Epithelial cell of prostate (primary cell): ENCODE measurements at regions not wholly inside any gene's neighbourhood (a gene's known extent, or its start where the extent isn't known, plus 50 kb on each side); places are given as distances from the start of the nearest gene placed in this dataset.

ENCODE experiments used
- DNase-seq: peaks from one replicate; pipeline ENCODE4 v3.0.0-alpha.2; 2011; ENCODE audit warnings: low read depth, low spot score
- H3K27ac ChIP-seq: fragments of 450-650 bp; 2 replicates; pipeline ENCODE4 v1.5.1; 2017; ENCODE audit warnings: mild to moderate bottlenecking

DNA sequence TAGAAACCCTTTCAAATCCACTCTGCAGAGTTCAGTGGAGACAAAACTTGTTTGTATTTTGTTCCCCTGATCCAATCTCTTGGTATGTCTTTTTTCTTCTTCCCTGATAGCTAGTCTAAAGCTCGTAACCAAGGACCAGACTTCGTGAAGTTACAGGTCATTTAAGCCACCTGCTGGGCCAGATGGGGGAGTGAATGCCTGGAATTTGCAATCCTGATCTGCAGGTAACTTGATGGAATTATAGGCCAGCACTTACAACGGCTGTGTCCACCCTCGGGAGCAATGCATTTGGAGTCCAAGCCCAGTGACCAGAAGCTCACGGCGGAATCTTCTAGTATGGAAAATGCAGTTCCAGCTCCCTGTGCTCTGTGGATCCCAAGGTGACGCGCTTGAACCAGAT, 566.9 kb downstream of the TCERG1L start:
- no peak for DNase-seq
- no peak overlapping the region for H3K27ac ChIP-seq

DNA sequence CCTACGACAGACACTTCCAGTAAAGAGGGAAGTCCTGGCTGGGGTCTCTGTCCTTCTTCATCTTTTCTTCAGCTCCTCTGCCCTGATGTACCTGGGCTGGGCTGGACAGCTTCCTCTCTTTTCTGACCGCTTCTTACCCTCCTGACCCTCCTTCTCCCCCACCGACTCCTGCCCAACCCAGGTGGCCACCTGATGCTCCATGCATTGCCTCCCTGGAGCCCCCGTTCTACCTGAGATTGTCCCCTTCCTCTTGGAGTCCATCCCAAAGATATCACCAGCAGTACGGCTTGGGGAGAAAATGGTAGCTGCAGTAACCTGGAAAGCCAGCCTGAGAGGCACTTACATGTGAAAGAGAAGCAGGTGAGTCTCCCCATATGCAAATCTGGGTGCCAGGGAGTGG, 566.3 kb downstream of the TCERG1L start:
- no peak overlapping the region for H3K27ac ChIP-seq
- no peak for DNase-seq

DNA sequence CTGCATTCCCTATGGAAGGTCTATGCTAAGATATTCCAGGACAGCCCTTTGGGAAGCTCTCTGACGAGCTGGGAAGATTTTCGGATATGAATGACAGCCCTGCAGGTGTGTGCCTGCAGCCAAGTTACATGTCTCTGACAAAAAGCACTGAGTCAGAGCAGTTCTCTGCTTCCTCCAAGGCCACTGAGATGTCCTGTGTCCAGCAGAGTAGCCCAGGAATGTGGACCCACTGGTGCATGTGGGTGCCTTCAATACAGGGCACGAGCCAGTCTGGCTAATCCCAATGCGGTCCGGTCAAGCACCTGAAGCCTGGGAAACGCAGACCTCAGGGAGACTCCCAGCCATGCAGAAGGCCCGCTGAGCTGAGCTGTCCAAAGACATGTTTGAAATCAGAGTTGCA, 565.7 kb downstream of the TCERG1L start:
- DNase-seq, result no peak
- no peak overlapping the region for H3K27ac ChIP-seq

DNA sequence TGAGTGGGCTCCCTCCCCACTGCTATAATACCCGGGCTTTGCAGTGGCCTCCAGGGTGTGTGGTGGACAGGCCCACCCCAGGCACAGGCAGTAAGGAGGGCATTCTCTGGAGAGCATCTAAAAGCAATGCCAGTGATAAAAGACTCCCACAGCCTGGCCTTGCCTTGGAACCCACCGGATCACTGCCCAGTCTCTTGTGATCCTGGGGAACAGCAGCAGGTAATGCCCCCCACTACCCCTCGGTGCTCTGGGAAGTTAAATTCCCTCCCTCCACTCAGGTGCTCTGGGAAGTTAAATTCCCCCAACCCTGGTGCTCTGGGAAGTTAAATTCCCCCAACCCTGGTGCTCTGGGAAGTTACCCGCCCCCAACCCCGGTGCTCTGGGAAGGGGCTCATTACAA, 565.2 kb downstream of the TCERG1L start:
- no peak overlapping the region for H3K27ac ChIP-seq
- no peak for DNase-seq

DNA sequence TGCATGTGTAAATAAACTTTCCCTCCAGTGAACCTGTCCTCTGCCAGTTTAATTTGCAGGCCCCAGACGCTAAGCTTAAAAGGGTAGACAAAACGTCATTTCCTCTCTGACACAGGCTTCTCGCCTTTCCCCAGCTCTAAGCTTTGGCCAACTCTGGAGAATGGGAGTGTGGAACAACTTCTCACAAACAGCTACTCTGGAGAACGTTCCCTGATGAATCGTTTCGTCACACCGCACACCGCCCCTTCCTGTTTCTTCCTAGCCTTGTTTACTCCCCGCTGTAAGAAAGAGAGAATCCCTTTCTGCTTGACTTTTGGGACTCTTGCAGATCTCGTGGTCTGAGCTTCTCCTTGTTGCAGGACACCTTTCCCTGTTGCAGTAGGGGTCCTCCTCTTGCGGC, 564.2 kb downstream of the TCERG1L start:
- no peak overlapping the region for H3K27ac ChIP-seq
- DNase-seq, result no peak

DNA sequence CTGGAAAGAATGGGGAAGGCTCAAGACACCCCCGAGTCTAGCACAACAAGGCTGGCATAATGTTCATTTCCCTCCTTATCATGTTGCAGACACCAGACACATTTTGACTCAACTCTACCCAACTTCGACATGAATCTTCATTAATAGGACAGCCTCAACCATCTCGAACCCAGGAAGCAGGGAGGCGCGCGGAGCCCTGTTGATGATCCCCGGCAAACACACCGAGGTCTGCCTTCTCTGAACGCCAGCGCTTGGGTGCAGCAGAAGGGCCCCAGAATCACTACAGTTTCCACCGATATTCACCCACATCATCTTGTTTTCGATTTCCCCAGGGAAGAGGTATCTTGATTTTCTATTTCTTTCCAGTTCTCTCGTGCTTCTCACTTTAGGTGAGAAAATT, 563.6 kb downstream of the TCERG1L start:
- DNase-seq, result no peak
- H3K27ac ChIP-seq, result no peak overlapping the region

DNA sequence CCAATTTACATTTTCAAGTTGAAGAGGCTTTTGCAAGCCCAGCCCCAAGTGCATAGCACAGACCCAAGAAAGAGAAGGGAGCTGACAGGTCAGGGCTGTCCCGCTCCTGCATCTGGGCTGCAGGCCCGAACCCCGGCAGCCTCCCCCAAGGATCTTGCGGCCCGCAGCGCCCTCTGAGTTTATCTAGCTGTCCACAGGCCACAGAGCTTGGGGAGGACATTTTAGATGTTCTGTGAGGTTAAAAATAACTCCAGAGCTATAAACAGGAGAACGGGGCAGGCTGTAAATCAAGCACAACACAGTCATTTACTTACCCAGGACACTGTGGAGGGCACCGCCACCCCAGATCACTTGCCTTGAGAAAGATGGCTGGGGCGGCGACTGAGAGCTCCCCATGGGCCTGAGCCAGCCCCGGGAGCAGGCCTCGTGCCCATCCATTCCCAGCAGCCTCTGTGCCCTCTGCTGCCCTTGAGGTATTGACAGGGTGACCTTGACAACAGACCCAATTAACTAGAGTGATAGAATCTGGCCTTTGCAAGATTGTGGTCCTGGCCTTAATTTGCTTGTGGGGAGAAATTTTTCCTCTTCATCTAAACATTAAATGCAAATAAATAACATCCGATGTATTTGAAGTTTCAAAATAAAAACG, 563.0 kb downstream of the TCERG1L start:
- H3K27ac ChIP-seq, result no peak overlapping the region
- DNase-seq, result no peak

DNA sequence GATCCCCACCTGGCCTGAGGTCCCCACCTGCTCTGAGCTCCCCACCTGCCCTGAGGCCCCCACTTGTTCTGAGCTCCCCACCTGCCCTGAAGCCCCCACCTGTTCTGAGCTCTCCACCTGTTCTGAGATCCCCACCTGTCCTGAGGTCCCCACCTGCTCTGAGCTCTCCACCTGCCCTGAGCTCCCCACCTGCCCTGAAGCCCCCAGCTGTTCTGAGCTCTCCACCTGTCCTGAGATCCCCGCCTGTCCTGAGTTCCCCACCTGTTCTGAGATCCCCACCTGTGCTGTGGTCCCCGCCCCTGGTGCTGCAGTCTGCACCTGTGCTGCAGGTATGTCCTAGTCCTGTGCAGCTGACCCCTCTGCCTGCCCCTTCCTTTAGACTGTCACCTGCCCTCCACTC, 561.6 kb downstream of the TCERG1L start:
- H3K27ac ChIP-seq, result no peak overlapping the region
- DNase-seq, result no peak

DNA sequence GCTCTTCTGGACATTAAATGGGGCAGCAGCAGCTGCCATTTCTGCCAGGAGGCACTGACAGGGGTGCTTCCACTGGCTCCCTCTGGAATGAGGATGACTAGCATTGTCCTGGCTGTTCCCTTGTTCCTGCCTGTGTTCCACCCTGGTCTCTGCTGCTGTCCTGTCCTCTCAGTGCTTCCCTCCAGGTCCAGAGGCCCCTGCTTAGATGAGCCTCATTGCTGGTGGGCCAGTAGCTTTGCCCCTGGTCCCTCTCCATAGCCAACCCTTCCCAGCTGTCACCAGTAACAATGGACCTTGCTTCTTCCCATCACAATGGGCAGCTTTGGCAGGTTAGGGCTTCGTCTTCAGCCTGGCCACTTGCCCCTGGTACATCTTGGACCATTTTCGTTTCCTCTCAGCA, 561.1 kb downstream of the TCERG1L start:
- DNase-seq, result no peak

DNA sequence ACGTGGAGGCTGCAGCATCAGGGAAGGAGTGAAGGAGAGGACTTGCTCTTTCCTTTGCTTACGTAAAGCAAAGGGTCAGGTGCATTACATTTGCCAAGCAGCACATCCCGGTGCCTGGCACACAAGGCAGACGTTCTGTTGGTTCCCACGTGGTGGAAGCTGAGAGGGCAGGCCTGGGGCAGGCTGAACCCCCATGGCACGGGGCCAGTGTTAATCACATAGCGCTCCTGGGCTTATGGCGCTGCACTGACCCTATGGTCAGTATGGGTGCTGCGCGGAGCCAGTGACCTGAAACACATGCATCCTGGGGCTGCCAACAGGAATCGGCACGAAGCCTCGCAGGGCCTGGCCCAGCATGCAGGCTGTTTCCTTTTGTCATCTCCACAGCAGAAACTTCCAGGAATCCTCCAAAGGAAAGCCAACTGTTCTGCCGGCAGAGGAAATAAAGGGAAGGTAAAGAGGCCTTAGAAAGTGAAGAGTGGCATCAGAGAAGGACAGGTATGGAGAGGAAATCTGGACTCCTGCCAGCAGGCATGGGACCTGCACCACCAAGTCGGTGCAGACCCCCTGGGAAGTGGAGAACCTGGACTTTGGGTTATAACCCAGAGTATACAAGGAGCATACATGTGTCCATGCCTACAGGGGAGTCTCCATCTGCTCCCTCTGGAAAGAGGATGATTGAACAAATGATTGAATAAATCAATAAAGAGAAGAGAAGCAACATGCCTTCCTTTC, 560.2 kb downstream of the TCERG1L start:
- H3K27ac ChIP-seq, result no peak overlapping the region
- DNase-seq, result no peak

More for the DNA sequence above, 561.1 kb downstream of the TCERG1L start:
- no peak overlapping the region for H3K27ac ChIP-seq

DNA sequence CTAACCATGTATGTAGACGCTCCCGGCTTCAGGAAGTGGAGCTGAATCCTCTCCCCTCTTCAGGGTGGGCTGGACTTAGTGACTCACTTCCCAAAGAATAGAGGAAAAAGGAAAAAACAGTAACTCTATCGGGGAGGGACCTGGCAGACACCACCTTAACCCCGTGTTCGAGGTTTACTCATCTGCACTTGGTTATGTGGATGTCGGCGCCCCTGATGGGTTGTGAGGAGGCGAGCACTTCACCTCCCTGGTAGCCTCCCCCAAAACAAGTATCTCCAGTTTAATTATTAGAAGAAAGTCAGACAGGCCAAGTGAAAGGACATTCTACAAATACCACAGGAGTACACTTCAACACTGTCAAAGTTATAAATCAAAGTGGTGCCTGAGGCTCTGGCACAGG, 559.7 kb downstream of the TCERG1L start:
- DNase-seq, result no peak
- no peak overlapping the region for H3K27ac ChIP-seq

DNA sequence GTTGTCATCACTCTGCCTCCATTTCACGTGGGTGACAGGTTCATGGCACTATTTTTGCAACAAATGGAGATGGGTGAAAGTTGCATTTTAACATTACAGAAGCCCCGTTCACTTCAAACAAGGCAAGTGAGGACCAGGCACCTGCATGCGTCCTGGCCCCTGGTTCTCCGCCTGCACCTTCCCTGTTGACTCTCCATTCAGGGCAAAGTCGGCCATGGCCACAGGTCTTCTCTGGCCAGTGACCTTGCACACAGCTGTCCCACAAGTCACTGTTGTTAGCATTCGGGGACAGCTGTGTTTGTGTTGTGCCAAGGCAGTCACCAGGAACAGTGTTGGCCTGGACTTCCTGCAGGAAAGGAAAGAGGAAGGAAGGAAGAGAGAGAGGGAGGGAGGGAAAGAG, 554.9 kb downstream of the TCERG1L start:
- DNase-seq, result no peak
- H3K27ac ChIP-seq, result no peak overlapping the region

DNA sequence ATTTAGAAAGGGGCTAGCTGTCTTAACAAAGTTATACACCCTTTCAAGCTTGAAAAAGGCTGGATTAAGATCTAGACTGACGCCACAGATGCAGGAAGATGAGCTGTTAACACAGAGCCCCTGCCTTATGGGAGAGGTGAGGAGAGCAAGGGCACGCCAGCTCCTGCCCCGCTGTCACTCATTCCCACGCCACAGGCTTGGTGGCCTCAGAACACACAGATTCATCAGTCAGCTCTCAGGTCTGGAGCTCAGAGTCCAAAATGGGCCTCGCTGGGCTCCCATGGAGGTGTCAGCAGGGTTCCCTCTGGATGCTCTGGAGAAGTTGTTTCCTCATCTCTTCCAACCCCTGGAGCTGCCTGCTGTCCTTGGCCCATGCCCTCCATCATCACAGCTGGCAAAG, 554.2 kb downstream of the TCERG1L start:
- DNase-seq, result no peak
- no peak overlapping the region for H3K27ac ChIP-seq

DNA sequence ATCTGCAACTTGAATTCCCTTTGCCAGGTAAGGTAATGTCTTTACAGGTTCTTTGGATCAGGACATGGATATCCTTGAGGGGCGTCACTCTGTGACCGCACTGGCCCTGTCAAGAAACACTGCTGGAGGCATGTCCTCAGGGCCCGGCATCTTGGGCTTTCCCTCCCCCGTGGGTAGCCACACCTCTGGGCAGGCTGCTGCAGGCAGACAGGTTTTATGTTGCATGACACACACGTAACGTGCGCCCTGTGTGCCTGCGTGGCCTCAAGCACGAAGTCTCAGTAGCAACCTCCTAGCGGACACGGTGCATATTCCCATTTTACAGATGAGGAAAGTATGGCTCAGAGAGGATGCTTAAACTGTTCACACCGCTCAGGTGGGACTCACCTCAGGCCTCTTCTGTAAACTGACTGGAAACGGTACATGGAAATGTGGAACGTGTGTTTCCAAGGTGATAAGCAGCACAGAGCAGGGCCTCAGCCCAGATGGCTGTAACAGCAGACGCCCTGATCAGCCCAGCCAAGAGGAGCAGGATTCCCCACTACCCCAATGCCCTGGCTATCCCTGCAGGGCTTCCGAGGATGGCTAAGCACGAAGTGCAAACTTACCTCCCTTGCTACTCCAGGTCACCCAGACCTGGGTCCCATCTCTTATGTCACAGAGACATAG, 553.6 kb downstream of the TCERG1L start:
- no peak overlapping the region for H3K27ac ChIP-seq
- DNase-seq, result no peak

DNA sequence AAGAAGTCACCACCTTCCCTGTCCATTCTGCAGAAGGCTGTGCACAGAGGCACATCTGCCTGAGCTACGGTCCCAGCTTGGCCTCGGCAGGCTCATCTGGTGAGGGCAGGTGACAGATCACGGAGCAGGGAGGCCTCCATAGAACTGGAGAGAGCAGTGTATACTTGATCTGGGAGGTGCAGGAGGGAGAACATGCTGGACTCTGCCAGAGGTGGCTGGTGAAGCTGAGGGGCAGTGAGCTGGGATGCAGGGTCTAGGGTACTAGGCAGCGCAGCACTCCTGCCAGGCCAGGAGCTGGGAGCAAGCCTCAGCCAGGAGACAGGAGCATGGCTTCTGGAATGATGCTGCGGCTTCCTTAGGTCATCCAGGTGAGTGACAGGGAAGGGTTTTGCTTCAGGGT, 553.0 kb downstream of the TCERG1L start:
- no peak overlapping the region for H3K27ac ChIP-seq
- DNase-seq, result no peak

DNA sequence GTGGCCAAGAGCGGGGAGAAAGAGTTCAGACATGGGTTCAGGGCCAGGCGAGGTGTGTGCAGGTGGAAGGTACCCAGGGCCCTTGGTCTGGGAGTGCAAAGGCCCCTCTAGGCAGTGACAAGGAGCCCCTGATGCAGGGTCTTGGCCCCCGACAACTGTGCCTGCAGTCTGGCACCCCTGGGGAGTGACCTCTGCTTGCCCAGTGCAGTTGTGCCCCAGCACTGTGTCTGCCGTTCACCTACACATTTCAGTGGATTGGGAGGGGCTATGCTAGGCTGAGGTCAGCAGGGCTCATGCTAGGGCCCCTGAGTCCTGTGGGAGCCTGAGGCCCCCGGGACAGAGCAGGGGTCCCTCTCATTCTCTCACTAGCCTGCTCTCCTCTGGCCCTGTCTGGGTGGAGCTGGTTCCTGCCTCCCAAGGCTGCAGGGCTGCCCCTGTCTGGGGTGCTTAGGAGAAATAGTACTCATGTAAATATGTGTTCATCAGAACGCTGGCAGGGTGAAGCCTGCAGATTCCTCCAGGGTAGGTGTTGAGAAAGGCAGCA, 550.4 kb downstream of the TCERG1L start:
- DNase-seq, result no peak
- H3K27ac ChIP-seq, result no peak overlapping the region

DNA sequence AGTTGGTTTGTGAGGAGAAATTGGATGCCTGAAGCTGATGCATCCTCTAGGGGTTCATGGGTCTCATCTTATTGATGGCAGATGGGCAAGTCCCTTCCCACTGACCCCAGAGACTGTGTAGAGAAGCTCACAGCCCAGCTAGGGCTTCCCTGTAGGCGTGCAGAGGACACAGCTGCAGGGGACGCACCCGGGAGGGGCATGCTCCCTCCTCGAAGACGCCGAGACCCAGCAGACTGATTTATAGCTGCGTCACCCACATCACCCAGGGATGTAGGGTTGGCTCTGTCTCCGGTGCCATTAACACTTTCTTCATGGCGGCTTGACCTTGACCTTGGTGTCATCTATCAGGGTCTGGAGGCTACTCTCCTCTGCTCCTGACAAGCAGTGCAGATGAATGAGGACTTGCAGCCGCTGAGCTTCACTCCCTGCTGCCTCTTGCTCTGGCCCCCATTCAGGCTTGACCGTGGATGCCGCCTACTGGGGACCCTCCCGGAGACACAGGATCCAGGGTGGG, 549.7 kb downstream of the TCERG1L start:
- no peak overlapping the region for H3K27ac ChIP-seq
- no peak for DNase-seq

DNA sequence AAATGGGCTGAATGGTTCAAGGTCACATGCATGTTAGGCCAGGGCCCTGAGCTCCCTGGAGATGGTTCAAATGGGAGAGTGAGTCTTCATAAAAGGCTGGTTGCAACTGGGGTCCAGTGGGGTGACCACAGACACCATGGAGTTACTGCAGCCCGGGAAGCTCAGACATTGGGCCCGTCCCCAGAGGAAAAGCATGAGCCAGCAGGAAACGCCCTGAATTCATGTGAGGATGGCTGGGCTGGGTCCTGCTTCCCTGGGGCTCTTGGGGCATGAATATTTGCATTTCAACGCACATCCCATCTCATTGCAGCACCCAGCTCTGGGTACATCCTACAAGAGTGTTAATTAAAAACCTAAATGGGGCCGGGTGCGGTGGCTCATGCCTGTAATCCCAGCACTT, 549.0 kb downstream of the TCERG1L start:
- no peak for DNase-seq

DNA sequence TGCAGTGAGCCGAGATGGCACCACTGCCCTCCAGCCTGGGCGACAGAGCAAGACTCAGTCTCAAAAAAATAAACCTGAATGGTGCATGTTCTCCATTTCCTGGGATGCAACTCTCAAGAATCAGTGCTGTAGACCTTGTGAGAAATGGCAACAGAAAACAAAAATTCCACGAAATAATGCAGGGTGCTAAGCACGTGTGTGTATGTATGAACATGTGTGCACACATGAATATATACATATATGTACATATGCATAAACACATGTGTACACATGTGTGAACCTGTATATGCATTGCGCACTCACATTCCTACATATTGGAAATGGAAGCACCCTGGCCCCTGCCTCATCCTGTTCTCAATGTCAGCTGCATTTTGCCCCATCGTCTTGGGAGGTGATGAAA, 548.5 kb downstream of the TCERG1L start:
- no peak for DNase-seq
- H3K27ac ChIP-seq, result no peak overlapping the region

More for the DNA sequence above, 549.0 kb downstream of the TCERG1L start:
- H3K27ac ChIP-seq, result no peak overlapping the region

DNA sequence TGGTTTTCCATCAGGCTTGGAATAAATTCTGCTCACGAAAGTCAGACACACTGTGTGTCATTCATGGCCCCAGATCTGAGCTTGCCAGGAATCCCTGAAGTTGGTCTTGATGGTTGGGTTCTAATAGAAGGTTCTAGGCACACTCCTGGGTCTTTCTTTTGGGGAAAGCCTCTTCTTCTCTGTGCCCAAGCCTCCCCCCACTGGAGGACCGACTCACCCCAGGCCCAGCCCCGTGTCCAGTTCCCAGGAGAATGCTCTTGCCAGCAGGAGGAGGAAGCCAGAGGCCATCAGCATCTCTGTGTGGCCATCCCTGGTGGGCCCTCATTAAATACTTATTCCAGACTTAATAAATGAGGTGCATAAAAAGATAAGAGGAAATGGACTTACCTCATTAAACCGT, 548.0 kb downstream of the TCERG1L start:
- no peak for DNase-seq
- no peak overlapping the region for H3K27ac ChIP-seq

DNA sequence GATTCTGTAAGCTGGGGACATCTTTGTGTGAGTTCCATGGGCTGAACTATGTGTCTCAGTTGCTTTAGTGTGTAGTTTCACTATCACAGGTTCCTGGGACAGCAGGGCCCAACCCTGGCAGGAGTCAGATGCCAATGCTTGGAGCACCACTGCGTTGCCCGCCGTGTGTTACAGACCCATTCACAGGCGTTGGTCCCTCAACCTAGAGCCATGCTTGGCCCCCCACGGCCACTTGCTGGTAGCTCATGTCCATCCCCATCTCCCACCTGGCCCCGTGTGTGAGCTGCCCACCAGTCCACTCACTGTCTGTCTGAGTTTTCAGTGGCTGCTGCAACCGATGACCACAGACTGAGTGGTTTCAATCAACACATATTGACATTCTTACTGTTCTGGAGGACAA, 546.9 kb downstream of the TCERG1L start:
- H3K27ac ChIP-seq, result no peak overlapping the region
- no peak for DNase-seq
